GM03348 (cell line): ENCODE measurements at regions not wholly inside any gene's neighbourhood (a gene's known extent, or its start where the extent isn't known, plus 50 kb on each side); places are given as distances from the start of the nearest gene placed in this dataset.
"Not testable (repeated sequence)": the region's sequence is repeated elsewhere in the genome, so short reads cannot be mapped to it uniquely, and the experiment has no call there.

Experiments used
- DNase-seq: peaks from one replicate; pipeline ENCODE4 v3.0.0; 2012; ENCODE audit warnings: low spot score

- DNase-seq, result no peak
These were observed 934.4 kb downstream of the AACS start for GRCh38 chr12:125999628-126000027.

- DNase-seq, result no peak
These were observed 954.1 kb downstream of the AACS start for GRCh38 chr12:126019385-126019784.

DNA sequence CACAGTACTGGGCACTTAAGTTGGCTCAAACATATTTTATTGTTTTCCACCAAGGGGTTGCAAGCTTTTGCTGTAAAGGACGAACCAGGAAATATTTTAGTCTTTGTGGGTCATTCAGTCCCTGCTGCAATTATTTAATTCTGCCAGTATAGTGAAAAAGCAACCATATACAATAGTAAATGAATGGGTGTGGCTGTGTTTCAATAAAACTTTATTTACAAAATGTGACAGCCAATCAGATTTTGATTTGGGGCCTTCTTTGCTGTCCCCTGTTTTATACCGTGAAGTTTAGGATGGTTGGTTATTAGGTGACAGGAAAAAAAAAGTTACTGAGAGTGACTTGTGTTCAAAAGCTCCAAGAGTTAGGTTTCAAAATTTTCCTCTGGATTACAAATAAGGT is 956.4 kb downstream of the AACS start:
- DNase-seq, result no peak

- DNase-seq, result no peak
These were observed 962.6 kb downstream of the AACS start for GRCh38 chr12:126027825-126028224.

GRCh38 chr12:126030573-126030972 is 965.3 kb downstream of the AACS start:
- DNase-seq, result no peak

DNA sequence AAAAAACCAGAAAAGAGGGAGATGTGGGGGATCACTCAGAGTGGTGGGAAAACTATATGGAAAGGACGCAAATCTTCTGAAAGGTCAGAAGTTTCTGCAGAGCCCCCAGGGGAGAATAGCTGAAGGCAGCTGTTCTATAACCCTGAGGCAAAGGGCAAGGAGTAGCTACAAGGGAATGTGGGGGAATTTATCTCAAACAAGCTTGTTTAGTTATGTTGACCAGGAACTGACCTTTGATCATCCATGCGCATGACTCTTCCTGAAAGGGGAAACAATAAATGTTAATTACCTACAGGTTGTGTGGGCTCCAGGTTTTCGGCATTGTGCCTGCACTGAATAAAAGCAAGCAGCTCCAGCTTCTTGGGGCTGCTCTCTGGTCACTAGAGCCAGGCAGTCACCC is 968.5 kb downstream of the AACS start:
- DNase-seq, result no peak

DNA sequence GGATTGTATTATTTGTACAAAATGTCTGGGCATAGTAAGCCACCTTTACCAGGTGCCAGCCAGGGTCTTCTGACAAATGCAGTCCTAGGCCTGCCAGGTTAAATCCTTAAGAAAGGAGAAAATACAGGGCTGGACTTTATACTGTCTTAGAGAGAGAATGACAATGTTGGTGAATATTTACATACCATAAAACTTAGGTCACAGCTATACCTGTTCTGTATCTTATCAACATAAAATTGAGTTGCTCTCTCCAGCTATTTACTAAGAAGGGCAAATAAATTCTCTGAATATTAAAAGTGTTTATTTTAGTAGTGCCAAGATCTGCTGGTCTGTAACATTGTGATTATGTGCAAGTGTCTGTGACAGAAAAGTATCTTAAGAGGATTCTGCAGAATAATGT is 971.1 kb downstream of the AACS start:
- no peak for DNase-seq

DNA sequence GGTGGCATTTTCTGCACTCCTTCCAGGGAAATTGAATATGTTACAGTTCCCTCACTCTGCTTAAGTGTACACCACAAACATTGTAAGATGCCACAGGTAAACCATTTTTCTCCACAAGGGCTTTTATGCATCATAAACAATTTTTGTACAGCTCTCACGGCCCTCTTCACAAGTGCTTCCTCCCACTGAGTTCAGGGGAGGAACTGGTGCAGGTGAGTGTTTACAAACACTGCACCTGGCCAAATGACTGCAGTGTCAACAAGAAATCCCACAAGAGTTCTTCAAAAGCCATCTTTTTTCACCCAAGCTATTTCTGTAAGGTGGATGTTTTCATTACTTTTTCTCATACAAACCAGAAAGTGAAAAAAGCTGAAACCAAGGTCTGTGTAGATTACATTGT is 973.2 kb downstream of the AACS start:
- DNase-seq, result no peak

GRCh38 chr12:126040307-126040706 is 975.1 kb downstream of the AACS start:
- DNase-seq, result no peak

DNA sequence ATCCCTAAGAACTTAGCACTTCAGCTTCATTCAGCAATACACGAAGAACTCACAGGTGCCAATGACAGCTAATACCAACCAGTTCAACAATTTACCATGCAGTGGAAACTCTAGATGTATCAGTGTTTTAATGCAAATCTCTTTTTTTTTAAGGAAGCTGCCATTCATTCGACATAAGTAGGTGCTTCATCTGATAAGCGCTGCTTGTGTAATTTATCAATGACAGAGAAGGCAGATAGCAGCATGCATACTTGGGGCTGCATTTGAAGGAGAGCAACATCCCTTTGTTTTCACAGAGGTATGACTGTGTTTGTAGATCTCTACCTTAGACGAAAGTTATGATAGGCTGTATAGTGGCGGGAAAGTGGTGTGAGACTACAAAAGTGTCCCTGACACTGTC is 977.1 kb downstream of the AACS start:
- no peak for DNase-seq

- not testable (repeated sequence) for DNase-seq
These were observed 984.3 kb downstream of the AACS start for GRCh38 chr12:126049501-126049900.

DNA sequence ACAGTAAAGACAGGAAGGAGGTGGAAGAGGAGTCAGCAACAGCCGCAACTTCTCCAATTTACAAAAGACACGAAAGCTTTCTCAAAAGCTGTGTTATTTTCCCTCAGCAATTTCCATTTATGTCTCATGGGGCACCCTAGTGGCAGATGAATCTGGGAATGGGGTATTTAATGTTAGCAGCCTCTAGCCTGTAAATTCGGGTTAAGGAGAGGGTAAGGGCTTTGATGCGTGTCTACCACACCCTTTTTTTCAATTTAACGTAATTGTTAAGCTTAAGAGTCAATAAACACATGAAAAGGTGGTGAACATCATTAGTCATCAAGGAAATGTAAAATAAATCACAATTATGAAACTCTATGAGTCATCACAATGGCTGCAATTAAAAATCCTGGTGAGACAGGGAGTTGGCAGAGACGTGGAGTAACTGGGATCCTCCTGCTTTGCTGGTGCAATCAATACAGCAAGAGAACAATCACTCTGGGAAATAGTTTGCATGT is 986.4 kb downstream of the AACS start:
- no peak for DNase-seq

- DNase-seq, result no peak
These were observed 990.3 kb downstream of the AACS start for GRCh38 chr12:126055521-126055920.

DNA sequence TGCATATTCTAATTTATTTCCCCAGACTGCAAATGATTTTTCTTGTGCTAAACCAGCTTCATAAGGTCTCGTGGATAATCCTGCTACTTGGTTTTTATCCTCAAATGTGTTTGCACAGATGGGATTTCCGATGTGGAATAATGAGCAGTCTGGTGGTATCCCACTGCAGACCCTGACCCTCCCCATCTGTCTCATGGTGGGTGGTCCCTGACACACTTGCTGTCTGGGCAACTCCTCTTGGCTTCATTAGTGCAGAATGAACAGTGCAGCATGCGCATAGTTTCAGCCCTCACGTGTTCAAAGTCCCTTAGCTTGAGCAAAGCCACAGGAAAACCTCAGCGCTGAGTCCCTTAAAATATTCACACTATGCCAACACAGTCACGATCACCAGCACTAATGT is 996.5 kb downstream of the AACS start:
- DNase-seq, result no peak

- DNase-seq, result no peak
These were observed 998.8 kb downstream of the AACS start for GRCh38 chr12:126064028-126064427.

DNA sequence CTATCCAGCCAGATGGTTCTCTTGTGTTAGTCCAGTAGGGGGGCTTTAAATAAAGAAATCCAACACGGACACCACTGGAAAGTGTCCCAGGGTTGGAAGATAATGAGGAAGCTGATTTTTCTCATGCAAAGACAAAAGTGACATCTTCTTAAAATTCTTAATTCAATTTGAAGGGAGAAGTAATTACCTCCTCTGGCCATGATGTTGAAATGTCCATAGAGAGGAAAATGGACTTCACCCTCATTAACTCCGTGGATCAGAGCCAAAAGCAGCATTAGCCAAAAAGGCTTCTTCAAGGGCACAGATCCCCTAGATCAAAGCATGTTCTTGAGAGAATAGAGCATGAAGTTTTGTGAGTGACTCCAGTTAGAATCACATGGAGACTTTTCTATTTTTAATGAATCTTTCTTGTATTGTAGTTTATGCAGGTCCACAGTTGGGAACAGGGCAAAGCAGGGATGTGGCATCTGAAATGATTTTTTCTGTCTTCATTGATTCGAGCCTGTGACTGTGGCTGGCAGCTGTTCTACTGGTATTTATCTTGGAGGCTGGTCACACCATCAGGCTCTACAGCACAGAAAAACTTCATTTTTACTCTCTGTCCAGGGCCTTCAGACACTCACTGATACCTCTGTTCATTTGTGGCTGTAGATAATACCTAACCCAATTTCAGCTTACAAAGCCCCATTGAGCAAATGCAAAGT is 1002.5 kb downstream of the AACS start:
- no peak for DNase-seq

GRCh38 chr12:126069549-126070165 is 1004.4 kb downstream of the AACS start:
- DNase-seq, result no peak

DNA sequence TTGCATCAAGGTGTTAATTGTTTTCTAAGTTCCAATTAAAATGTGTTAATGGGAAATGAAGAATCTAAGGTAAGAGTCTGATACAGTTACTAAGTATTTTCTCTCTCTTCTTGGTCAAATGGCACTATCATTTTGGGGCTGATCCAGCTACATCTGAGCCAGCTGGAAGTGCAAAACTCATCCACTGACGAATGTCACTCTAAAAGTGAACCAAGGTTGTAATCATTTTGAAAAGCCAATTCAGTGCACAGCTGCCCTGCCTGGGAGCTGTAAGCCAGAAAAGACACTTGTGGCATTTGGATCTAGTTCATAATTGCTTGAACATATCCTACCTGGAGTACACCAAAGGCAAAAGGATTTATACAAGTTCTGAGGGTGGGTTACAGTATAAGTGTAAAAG is 1011.3 kb downstream of the AACS start:
- DNase-seq, result no peak

- DNase-seq, result no peak
These were observed 1018.7 kb downstream of the AACS start for GRCh38 chr12:126083926-126084325.

DNA sequence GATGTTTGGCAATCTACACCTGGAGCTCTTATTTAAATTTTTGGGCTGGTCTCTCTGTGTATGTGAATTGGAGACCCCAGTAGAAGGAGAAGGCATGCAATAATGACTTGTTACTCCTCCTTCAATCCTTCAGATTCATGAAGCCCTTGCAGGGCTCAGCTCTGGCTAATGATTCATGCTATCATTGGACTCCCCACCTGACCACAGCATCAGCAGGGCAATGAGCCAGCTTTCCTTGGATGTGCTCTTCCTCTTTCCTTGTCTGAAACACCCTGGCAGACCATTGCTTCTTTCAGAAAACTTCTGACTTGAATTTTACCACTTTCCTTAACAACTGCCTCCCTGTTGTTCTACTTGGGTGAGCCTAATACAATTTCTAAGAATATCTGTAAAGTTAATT is 1019.2 kb downstream of the AACS start:
- DNase-seq, result no peak

GRCh38 chr12:126086242-126086641 is 1021.0 kb downstream of the AACS start:
- no peak for DNase-seq

GRCh38 chr12:126087692-126088091 is 1022.5 kb downstream of the AACS start:
- no peak for DNase-seq

- DNase-seq, result no peak
These were observed 1028.7 kb downstream of the AACS start for GRCh38 chr12:126093908-126094307.
